ENCODE measurements at regions not wholly inside any gene's neighbourhood (a gene's known extent, or its start where the extent isn't known, plus 50 kb on each side); places are given as distances from the start of the nearest gene placed in this dataset.

DNA sequence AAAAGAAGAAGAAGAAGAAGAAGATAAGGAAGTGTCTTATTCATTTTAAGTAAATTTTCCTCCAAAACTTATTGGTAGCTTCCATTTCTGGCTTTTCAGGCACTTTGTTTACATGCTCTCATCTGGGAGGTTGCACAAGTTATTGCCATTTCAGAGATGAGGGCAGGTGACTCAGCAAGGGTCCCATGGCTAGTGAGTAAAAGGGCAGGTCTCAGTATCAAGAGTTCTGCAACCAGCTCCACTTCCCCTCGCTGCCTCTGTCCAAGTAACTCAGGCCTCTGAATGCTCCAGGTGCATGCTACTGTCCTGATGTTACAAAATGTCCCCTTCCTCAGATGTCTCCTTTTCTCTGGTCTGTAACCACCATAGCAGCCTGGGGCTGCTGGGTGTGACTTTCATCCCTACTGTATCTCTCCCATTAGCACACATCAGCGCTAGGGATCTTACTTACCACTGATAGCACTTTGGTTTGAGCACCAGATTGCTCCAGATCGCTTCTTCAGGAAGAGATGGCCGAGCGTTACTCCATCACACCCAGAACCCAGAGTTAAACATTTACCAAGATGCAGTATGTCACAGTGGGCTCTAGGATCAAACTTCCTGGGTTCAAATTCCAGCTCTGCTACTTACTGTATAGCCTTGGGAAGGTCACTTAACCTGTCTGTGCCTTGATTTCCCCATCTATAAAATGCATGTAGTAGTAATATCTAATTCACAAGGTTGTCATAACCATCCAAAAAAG, 57.4 kb upstream of the LAPTM4A start:
- no peak for DNase-seq

DNA sequence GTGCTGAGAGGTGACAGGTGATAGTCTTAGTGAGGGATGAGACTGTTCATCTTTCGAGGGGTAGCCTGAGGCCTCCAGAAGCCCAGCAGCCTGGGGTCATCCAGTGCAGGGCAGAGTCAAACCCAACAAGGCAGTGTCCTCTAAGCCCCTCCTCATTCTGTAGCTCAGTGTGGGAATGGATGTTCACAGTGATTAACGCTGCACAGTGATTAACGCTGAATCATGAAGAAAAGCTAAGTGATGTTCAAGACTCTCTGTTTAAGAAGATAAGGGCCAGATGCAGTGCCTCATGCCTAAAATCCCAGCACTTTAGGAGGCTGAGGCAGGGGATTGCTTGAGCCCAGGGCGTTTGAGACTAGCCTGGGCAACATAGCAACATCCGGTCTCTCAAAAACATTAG, 56.3 kb upstream of the LAPTM4A start:
- peak; percentile 53 for DNase-seq

DNA sequence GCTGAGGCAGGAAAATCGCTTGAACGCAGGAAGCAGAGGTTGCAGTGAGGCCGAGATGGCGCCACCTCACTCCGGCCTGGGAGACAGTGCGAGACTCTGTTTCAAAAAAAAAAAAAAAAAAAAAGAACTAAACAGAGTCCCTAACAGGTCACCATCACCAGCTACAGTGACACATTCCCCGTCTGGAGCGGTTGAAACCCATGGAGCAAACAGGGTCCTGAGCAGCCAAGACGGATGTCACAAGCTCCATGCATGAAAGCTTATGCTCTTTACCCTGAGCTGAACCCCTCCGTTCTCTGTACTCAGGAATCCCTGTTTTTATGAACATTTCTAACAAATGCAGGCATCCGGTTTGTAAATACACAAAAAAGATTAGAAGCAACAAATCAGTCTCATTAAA, 55.9 kb upstream of the LAPTM4A start:
- no peak for DNase-seq

DNA sequence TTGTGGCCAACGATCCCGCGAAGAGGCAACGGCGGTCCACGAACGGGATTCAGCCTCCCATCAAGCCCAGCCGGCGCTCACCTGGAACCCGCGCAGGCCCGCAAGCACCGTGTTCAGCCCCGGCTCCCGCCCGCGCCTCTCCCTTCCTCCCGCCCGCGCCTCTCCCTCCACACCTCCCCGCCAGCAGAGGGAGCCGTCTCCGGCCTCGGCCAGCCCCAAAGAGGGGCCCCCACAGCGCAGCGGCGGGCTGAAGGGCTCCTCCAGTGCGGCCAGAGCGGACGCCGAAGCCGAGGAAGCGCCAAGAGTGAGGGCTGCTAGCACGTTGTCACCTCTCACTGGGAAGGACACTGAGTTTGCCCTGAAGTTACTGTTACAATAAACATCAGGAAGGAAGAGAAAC, 55.3 kb upstream of the LAPTM4A start:
- no peak for DNase-seq

DNA sequence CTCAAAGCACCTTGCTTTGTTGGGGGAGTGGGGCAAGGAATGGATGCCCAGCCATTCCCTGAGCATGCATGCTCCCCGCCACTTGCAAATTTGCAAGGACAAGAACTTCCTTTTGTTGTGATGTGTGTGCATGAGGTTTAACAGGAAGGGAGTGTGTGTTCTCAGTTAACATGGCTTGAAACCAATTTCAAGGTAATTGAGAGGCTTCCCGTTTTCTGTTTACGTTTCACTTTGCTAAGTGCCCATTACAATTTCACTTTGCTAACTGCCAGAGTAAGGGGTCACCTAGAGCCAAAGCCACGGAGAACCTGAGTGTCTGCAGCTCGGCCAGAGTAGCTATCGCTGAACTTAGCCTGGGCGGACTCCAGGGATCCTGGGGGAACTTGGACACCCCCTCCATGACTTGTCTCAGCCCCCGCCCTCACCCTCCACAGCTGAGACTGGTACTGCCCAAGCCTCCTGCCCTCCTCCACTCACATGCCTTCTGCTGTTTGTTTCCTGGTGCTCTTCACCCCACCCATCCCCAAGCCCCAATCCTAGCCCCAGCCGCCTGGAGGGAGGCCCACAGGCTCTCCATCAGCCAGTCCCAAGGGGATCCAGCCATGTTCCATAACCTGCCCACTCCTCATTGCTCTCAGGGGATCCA, 53.6 kb upstream of the LAPTM4A start:
- DNase-seq, result no peak

DNA sequence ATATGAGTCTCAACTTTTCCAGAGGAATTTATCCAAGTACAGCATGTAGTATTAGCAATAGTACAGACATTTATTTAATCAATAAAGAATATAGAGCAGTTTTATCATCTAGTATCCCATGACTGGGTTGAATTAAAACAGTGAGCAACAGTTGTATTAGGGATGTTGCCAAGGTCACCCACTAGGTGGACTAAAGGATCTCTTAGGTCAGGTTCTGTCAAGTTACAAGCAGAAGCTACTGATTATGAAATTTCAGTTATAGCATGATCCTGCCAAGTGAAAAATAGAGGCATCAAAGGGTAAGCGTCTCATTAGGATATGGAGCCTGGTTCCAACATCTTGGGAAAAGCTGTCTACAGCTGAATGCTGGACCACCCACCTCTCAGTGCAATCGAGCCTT, 52.1 kb upstream of the LAPTM4A start:
- peak; percentile 21 for DNase-seq
